GM23248 (cell line): ENCODE measurements at regions not wholly inside any gene's neighbourhood (a gene's known extent, or its start where the extent isn't known, plus 50 kb on each side); places are given as distances from the start of the nearest gene placed in this dataset.

Source experiments
- EZH2 ChIP-seq: fragments of 200-600 bp; sonication (generic); IDR thresholded peaks from 2 replicates; pipeline ENCODE4 v1.6.1; 2018; ENCODE audit warnings: antibody characterized with exemption, mild to moderate bottlenecking; ENCODE audit not compliant: insufficient read depth, poor library complexity, severe bottlenecking
- EZH2phosphoT487 ChIP-seq: fragments of 200-600 bp; sonication (generic); IDR thresholded peaks from 2 replicates; pipeline ENCODE4 v1.6.1; 2018; ENCODE audit warnings: antibody characterized with exemption, moderate library complexity, mild to moderate bottlenecking, low read depth; ENCODE audit not compliant: insufficient read depth

- TF ChIP-seq EZH2phosphoT487 (no peak), EZH2 (no peak)
These were observed 488.4 kb upstream of the TECRL start for GRCh38 chr4:64897683-64898082.
